ENCODE measurements at regions not wholly inside any gene's neighbourhood (a gene's known extent, or its start where the extent isn't known, plus 50 kb on each side); places are given as distances from the start of the nearest gene placed in this dataset.
"Not testable (repeated sequence)": the region's sequence is repeated elsewhere in the genome, so short reads cannot be mapped to it uniquely, and the experiment has no call there.

- TF ChIP-seq, protein P1, sequence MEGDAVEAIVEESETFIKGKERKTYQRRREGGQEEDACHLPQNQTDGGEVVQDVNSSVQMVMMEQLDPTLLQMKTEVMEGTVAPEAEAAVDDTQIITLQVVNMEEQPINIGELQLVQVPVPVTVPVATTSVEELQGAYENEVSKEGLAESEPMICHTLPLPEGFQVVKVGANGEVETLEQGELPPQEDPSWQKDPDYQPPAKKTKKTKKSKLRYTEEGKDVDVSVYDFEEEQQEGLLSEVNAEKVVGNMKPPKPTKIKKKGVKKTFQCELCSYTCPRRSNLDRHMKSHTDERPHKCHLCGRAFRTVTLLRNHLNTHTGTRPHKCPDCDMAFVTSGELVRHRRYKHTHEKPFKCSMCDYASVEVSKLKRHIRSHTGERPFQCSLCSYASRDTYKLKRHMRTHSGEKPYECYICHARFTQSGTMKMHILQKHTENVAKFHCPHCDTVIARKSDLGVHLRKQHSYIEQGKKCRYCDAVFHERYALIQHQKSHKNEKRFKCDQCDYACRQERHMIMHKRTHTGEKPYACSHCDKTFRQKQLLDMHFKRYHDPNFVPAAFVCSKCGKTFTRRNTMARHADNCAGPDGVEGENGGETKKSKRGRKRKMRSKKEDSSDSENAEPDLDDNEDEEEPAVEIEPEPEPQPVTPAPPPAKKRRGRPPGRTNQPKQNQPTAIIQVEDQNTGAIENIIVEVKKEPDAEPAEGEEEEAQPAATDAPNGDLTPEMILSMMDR (conservative IDR thresholded peaks at IDR 0.05) = no peak
- no peak for TF ChIP-seq ZFX (IDR thresholded peaks at IDR 0.05)
Measured at GRCh38 chr14:65174783-65175182, 72.5 kb upstream of the MAX start.

DNA sequence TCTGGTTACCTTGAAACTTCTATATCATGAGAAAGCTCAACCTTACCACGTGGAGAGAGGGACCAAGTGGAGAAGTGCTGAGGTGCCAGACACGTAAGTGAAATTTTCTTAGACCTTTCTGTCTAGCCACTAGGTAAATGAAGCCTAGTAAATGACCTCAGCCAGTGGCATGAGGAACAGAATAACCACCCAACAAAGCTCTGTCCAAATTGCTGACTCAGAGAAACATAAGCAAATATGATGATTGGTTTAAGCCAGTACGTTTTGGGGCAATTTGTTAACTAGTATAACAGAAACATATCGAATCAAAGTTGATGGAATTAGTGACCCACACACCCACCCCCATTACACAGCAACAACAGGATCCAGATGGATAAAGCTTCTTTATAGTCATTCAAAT is 75.2 kb upstream of the MAX start:
- no peak overlapping the region for H3K27ac ChIP-seq
- TF ChIP-seq ZFX (IDR thresholded peaks at IDR 0.05) = no peak
- TF ChIP-seq, protein P1 (conservative IDR thresholded peaks at IDR 0.05) = no peak

More at GRCh38 chr14:65174783-65175182, 72.5 kb upstream of the MAX start:
- H3K27ac ChIP-seq = no peak overlapping the region

- H3K27ac ChIP-seq = not testable (repeated sequence)
Measured at GRCh38 chr14:65179231-65179630, 76.9 kb upstream of the MAX start.

GRCh38 chr14:65179918-65180724 is 77.8 kb upstream of the MAX start:
- TF ChIP-seq ZFX (IDR thresholded peaks at IDR 0.05) = no peak
- TF ChIP-seq, protein P1 (conservative IDR thresholded peaks at IDR 0.05) = no peak
- no peak overlapping the region for H3K27ac ChIP-seq

- TF ChIP-seq, protein P1 (conservative IDR thresholded peaks at IDR 0.05) = no peak
- no peak for TF ChIP-seq ZFX (IDR thresholded peaks at IDR 0.05)
- H3K27ac ChIP-seq = no peak overlapping the region
Measured at GRCh38 chr14:65180725-65181025, 78.4 kb upstream of the MAX start.

DNA sequence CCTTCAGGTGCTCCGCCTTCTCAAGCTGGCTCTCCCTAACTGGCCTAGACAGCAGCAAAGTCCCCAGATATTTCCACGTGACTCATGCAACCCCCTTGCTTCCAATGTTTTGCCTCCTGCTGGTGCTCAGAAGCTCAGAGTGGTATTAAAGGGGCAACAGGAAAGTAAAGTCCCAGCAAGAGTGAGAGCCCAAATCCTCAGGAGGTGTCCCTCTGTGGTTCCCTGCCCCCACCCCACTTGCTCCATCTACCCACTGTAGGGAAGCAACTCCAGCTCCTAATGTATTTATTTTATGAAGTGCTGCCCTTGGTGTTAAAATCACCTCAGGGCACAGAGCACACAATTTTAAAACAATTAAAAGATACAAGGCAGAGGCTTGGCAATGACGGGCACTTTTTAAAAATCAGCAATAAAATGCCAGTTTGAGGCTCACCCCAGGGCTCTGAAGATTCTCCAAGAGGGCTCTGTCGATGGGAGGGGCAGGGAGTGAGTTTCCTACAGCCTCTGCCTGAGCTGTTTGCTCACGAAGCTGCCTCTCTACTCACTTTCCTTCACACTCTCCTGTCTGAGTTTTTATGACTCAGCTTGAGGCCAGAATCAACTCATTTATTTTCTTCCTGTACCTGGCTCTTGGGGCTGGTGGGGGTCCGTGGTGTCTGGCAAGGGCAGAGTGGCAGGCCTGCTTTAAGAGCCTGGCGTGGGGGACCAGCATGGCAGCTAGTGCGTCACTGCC is 81.9 kb upstream of the MAX start:
- TF ChIP-seq, protein P1 (conservative IDR thresholded peaks at IDR 0.05) = no peak
- TF ChIP-seq ZFX (IDR thresholded peaks at IDR 0.05) = no peak
- H3K27ac ChIP-seq = peak overlapping the region; percentile 53

GRCh38 chr14:65185829-65186228 is 83.5 kb upstream of the MAX start:
- H3K27ac ChIP-seq = no peak overlapping the region
- TF ChIP-seq, protein P1 (conservative IDR thresholded peaks at IDR 0.05) = no peak
- TF ChIP-seq ZFX (IDR thresholded peaks at IDR 0.05) = no peak

Measured in C4-2B (cell line).